ENCODE measurements at regions not wholly inside any gene's neighbourhood (a gene's known extent, or its start where the extent isn't known, plus 50 kb on each side); places are given as distances from the start of the nearest gene placed in this dataset.

- intact Hi-C loops (cut with DNase I) = no loop called here
- Histone ChIP-seq H3K27ac (no peak overlapping the region), H3K27me3 (peaks cover 9% of the 10 kb centered on the region), H3K36me3 (replicated peaks in 1 of 2) (no peaks in the 10 kb centered on the region), H3K4me3 (no peak overlapping the region), H3K9me3 (replicated peaks in 1 of 3) (no peaks in the 10 kb centered on the region), H3K4me1 (replicated peaks in 1 of 2) (no peaks in the 10 kb centered on the region)
- 29 to 36% (median 34%) methylated on average over 12 of the region's 12 CpGs for WGBS, 4 donors
- TF ChIP-seq POLR2A (IDR thresholded peaks at IDR 0.05) = no peak
- TF ChIP-seq CTCF (IDR thresholded peaks at IDR 0.05) = no peak
- peak in 1 of 7 donors; percentile 1 for DNase-seq
Measured at GRCh38 chr15:59741274-59741906, 52.3 kb upstream of the BNIP2 start.

GRCh38 chr15:59739557-59740186, 50.6 kb upstream of the BNIP2 start:
- 78 to 86% (median 81%) methylated on average over 14 to 15 of the region's 15 CpGs for WGBS, 4 donors
- H3K4me1 ChIP-seq (replicated peaks in 1 of 2) = no peaks in the 10 kb centered on the region
- H3K27ac ChIP-seq = no peak overlapping the region
- no peaks in the 10 kb centered on the region for H3K9me3 ChIP-seq (replicated peaks in 1 of 3)
- H3K4me3 ChIP-seq = no peak overlapping the region
- DNase-seq = no peak
- TF ChIP-seq POLR2A (IDR thresholded peaks at IDR 0.05) (no peak), CTCF (IDR thresholded peaks at IDR 0.05) (no peak)
- no peaks in the 10 kb centered on the region for H3K36me3 ChIP-seq (replicated peaks in 1 of 2)
- H3K27me3 ChIP-seq = peaks cover 8% of the 10 kb centered on the region
- intact Hi-C loops (cut with DNase I) = no loop called here

Data from adrenal gland (tissue), 9 donors.